ENCODE measurements at regions not wholly inside any gene's neighbourhood (a gene's known extent, or its start where the extent isn't known, plus 50 kb on each side); places are given as distances from the start of the nearest gene placed in this dataset.

DNA sequence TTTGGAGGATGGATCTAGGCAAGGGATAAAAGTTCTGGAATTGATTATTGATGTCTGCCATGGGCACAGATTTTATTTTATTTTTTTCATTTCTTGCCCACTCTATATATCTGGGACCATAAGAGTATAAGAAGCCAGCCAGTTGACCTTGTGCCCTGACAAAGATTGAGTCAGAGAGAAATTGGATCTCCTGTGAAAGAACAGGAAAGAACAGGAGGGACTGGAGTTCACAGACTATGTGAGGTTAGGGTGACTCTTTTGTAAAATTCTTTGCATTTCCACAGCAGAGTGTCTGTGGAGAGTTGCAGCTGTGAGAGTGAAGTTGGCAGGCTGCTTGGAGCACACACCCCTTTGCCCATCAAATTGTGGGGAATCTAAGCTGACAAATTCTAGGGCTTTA is 358.4 kb upstream of the TBX3 start:
- ChIA-PET CTCF (no interaction called here), POLR2A (no interaction called here)
- no peak for TF ChIP-seq ARNT (IDR thresholded peaks at IDR 0.05)
- no peak for TF ChIP-seq PKNOX1 (IDR thresholded peaks at IDR 0.05)
- no peak for TF ChIP-seq FOXK2 (IDR thresholded peaks at IDR 0.05)
- TF ChIP-seq FOXM1 (IDR thresholded peaks at IDR 0.05; ENCODE audit: borderline replicate concordance) = no peak
- no peak for TF ChIP-seq ZNF384 (IDR thresholded peaks at IDR 0.05)
- TF ChIP-seq LEF1 (IDR thresholded peaks at IDR 0.05; ENCODE audit: borderline replicate concordance) = no peak
- TF ChIP-seq L3MBTL2 (conservative IDR thresholded peaks at IDR 0.05) = no peak
- no peak for TF ChIP-seq NFRKB (IDR thresholded peaks at IDR 0.05)
- TF ChIP-seq BHLHE40 (IDR thresholded peaks at IDR 0.05; ENCODE audit: borderline replicate concordance) = no peak
- TF ChIP-seq TARDBP (IDR thresholded peaks at IDR 0.05) = no peak
- no peak for DNase-seq (ENCODE audit: extremely low spot score)

DNA sequence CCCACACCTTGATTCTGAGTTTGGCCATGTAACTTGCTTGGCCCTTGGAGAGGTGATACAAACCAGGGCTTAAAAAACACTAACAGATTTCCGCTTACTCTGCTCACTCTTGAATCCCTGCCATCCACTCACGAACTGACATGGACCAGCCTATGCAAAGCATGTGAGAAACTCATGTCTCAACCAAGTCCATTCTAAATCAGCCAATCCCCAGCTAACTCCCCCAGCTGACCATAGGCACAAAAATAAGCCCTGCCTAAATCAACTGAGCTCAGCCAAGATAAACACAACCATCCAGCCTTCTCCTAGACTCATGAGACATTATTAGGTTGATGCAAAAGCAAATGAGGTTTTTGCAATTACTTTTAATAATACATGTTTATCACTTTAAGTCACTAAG is 353.9 kb upstream of the TBX3 start:
- POLR2A ChIA-PET = no interaction called here
- CTCF ChIA-PET = interaction anchor here (0.6 kb wide), 1 partner anchor 770 kb away, joined by 3 read pairs; no protein-coding TSS in a partner anchor

DNA sequence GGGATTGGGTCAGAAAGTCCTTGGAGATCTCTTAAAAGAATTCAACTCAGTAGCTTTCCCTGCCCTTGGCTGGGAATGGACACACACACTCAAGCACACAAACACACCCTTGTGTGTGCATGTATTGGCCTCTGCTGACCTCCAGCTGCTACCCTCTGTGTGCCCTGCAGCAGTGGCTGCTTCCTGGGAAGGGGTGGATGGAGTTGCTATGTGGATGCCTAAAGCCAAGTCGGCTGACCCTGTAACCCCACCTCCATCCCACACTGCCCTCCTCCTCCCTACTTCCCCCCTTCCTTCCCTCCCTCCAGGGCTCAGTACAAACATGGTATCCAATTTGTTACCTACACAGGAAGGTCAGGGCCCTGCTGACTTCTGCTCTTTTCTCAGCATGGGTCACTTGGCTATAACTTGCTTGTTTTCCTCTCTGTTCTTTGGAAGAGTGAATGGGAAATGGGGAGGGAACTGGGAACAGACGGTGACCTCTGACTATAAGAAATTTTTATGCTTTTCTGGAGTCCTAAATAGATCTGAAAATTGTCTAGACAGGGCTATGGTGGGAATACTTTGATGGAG is 351.6 kb upstream of the TBX3 start:
- ChIA-PET CTCF (no interaction called here), POLR2A (no interaction called here)
- no peak for TF ChIP-seq SP1 (IDR thresholded peaks at IDR 0.05)
- TF ChIP-seq FOXK2 (IDR thresholded peaks at IDR 0.05) = no peak
- no peak for TF ChIP-seq ELF4 (IDR thresholded peaks at IDR 0.05)
- TF ChIP-seq L3MBTL2 (conservative IDR thresholded peaks at IDR 0.05) = no peak
- TF ChIP-seq ARNT (IDR thresholded peaks at IDR 0.05) = no peak
- no peak for TF ChIP-seq ZNF384 (IDR thresholded peaks at IDR 0.05)
- TF ChIP-seq SUZ12 (IDR thresholded peaks at IDR 0.05) = no peak
- TF ChIP-seq HDGF (IDR thresholded peaks at IDR 0.05; ENCODE audit: borderline replicate concordance) = no peak
- TF ChIP-seq PKNOX1 (IDR thresholded peaks at IDR 0.05) = no peak
- TF ChIP-seq BHLHE40 (IDR thresholded peaks at IDR 0.05; ENCODE audit: borderline replicate concordance) = no peak
- TF ChIP-seq TARDBP (IDR thresholded peaks at IDR 0.05) = no peak
- no peak for TF ChIP-seq NFRKB (IDR thresholded peaks at IDR 0.05)
- no peak for TF ChIP-seq FOXA1 (IDR thresholded peaks at IDR 0.05)
- no peak for DNase-seq (ENCODE audit: extremely low spot score)

More for the DNA sequence above, 353.9 kb upstream of the TBX3 start:
- no peak for DNase-seq (ENCODE audit: extremely low spot score)
- TF ChIP-seq CTBP1 (IDR thresholded peaks at IDR 0.05; ENCODE audit: borderline replicate concordance) (no peak), ELF4 (IDR thresholded peaks at IDR 0.05) (no peak), L3MBTL2 (conservative IDR thresholded peaks at IDR 0.05) (no peak), FOXA1 (IDR thresholded peaks at IDR 0.05) (no peak), FOXM1 (IDR thresholded peaks at IDR 0.05; ENCODE audit: borderline replicate concordance) (no peak), TARDBP (IDR thresholded peaks at IDR 0.05) (no peak), LEF1 (IDR thresholded peaks at IDR 0.05; ENCODE audit: borderline replicate concordance) (no peak), HDGF (IDR thresholded peaks at IDR 0.05; ENCODE audit: borderline replicate concordance) (no peak), SP1 (IDR thresholded peaks at IDR 0.05) (no peak), NFRKB (IDR thresholded peaks at IDR 0.05) (no peak)

- CTCF ChIA-PET = no interaction called here
- POLR2A ChIA-PET = no interaction called here
- TF ChIP-seq HDGF (IDR thresholded peaks at IDR 0.05; ENCODE audit: borderline replicate concordance) = no peak
- DNase-seq (ENCODE audit: extremely low spot score) = no peak
Observed at GRCh38 chr12:115032521-115032920, 348.5 kb upstream of the TBX3 start.

DNA sequence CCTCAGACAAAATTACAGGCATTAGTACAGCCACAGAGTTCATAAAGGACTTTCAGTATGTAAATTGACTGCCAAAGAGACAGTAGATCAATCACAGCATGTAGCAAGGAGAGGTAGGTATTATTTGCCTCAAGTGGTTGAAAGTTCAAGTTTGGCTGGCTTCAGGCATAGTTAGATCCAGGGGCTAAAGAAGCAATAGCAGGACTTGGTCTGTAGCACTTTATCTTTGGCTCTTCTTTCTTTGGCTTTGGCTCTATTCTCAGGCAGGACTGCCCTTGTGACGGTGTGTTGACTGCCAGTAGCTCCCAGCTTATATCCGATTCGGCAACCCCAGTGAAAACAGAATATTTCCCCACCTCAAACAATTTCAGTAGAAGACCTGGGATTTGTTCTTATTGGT is 346.0 kb upstream of the TBX3 start:
- ChIA-PET POLR2A (no interaction called here), CTCF (no interaction called here)
- no peak for TF ChIP-seq PKNOX1 (IDR thresholded peaks at IDR 0.05)
- no peak for TF ChIP-seq SUZ12 (IDR thresholded peaks at IDR 0.05)
- no peak for TF ChIP-seq HDGF (IDR thresholded peaks at IDR 0.05; ENCODE audit: borderline replicate concordance)
- no peak for TF ChIP-seq TARDBP (IDR thresholded peaks at IDR 0.05)
- no peak for TF ChIP-seq LEF1 (IDR thresholded peaks at IDR 0.05; ENCODE audit: borderline replicate concordance)
- no peak for TF ChIP-seq FOXM1 (IDR thresholded peaks at IDR 0.05; ENCODE audit: borderline replicate concordance)
- TF ChIP-seq BHLHE40 (IDR thresholded peaks at IDR 0.05; ENCODE audit: borderline replicate concordance) = no peak
- TF ChIP-seq SP1 (IDR thresholded peaks at IDR 0.05) = no peak
- no peak for TF ChIP-seq ZNF384 (IDR thresholded peaks at IDR 0.05)
- no peak for TF ChIP-seq L3MBTL2 (conservative IDR thresholded peaks at IDR 0.05)
- TF ChIP-seq ARNT (IDR thresholded peaks at IDR 0.05) = no peak
- no peak for TF ChIP-seq ELF4 (IDR thresholded peaks at IDR 0.05)
- no peak for TF ChIP-seq FOXA1 (IDR thresholded peaks at IDR 0.05)
- TF ChIP-seq NFRKB (IDR thresholded peaks at IDR 0.05) = no peak
- no peak for TF ChIP-seq FOXK2 (IDR thresholded peaks at IDR 0.05)
- TF ChIP-seq CTBP1 (IDR thresholded peaks at IDR 0.05; ENCODE audit: borderline replicate concordance) = no peak
- no peak for DNase-seq (ENCODE audit: extremely low spot score)

GRCh38 chr12:115024531-115024930 is 340.6 kb upstream of the TBX3 start:
- CTCF ChIA-PET = no interaction called here
- POLR2A ChIA-PET = no interaction called here
- DNase-seq (ENCODE audit: extremely low spot score) = no peak
- TF ChIP-seq ZNF384 (IDR thresholded peaks at IDR 0.05) = no peak
- no peak for TF ChIP-seq TARDBP (IDR thresholded peaks at IDR 0.05)
- TF ChIP-seq PKNOX1 (IDR thresholded peaks at IDR 0.05) = no peak
- TF ChIP-seq SUZ12 (IDR thresholded peaks at IDR 0.05) = no peak
- no peak for TF ChIP-seq LEF1 (IDR thresholded peaks at IDR 0.05; ENCODE audit: borderline replicate concordance)
- no peak for TF ChIP-seq ELF4 (IDR thresholded peaks at IDR 0.05)
- no peak for TF ChIP-seq FOXA1 (IDR thresholded peaks at IDR 0.05)
- no peak for TF ChIP-seq BHLHE40 (IDR thresholded peaks at IDR 0.05; ENCODE audit: borderline replicate concordance)
- no peak for TF ChIP-seq SP1 (IDR thresholded peaks at IDR 0.05)
- TF ChIP-seq HDGF (IDR thresholded peaks at IDR 0.05; ENCODE audit: borderline replicate concordance) = no peak
- TF ChIP-seq FOXM1 (IDR thresholded peaks at IDR 0.05; ENCODE audit: borderline replicate concordance) = no peak
- TF ChIP-seq NFRKB (IDR thresholded peaks at IDR 0.05) = no peak
- no peak for TF ChIP-seq CTBP1 (IDR thresholded peaks at IDR 0.05; ENCODE audit: borderline replicate concordance)
- no peak for TF ChIP-seq L3MBTL2 (conservative IDR thresholded peaks at IDR 0.05)
- no peak for TF ChIP-seq ARNT (IDR thresholded peaks at IDR 0.05)
- TF ChIP-seq FOXK2 (IDR thresholded peaks at IDR 0.05) = no peak
